ENCODE measurements at regions not wholly inside any gene's neighbourhood (a gene's known extent, or its start where the extent isn't known, plus 50 kb on each side); places are given as distances from the start of the nearest gene placed in this dataset.
"Not testable (repeated sequence)": the region's sequence is repeated elsewhere in the genome, so short reads cannot be mapped to it uniquely, and the experiment has no call there.

DNA sequence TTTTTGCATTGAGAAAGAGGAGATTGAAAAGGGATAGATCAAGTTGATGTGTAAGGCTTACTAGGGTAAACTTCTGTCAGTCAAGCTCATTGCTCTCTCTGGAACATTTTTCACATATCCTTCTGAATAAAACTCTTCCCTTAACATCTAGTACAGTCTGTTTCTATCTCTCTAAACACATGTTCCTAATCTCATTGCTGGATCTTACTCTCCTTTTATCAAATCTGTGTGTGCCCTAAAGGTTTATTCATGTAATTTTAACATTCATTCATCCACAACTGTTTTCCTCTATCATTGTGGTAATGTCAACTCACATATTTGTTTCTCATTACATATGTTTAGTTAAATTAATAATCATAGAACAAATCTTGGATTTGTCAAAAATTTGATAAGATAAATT is 277.9 kb upstream of the GULP1 start:
- DNase-seq (ENCODE audit: low read depth, low spot score), result no peak
- H3K4me3 ChIP-seq (ENCODE audit: low read length), result no peak overlapping the region

DNA sequence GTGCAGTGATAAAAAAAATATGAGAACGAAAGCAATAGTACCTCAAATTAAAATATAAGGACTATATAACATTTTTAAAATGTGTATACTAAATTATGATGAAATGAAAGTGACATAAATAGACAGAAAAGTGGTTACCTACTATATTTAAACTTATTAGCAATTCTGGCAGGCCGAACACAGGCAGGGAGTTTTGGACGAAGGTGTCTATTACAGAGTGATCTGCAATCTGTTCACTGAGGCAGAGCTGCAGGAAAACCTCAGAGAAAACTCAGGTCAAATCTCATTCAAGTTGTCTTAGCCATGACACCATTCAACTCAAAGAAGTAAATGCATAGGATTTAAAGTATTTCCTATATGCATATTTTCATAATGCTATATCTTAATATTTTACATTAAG is 274.8 kb upstream of the GULP1 start:
- no peak overlapping the region for H3K4me3 ChIP-seq (ENCODE audit: low read length)
- no peak for DNase-seq (ENCODE audit: low read depth, low spot score)

DNA sequence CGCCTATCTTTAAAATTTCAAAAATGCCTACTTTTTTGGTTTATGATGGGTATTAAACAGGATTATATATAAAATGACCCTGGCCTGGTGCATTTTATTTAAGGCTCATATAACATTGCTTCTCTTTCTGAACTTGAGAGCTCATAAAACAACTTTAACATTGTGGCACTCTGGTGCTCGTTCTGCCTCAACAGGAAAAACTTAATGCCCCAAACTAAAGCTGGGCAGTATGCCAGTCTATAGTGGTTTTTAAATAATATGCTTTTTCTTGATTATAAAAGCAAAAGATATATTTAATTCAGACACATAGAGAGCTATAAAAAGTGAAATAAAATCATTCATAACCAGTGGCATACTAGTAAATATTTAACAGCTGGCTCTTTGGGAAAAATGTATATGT is 269.3 kb upstream of the GULP1 start:
- DNase-seq (ENCODE audit: low read depth, low spot score), result no peak
- no peak overlapping the region for H3K4me3 ChIP-seq (ENCODE audit: low read length)

DNA sequence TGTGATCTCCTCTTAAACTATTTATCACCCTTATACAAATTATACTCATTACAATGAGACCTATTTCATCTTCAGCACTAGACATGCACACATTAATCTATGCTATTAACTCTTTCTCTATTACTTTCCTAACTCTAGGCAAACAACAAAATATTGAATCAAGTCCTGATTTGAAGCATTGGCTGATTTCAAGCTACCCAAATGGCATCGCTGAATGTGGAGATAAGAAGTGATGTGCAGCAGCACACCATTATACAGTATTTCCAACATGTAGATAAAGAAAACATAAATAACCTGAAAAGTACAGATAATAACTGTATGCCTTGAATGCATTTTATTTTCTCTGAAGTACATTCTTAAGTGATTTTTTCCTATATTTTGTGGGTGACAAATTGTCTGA is 268.6 kb upstream of the GULP1 start:
- H3K4me3 ChIP-seq (ENCODE audit: low read length), result no peak overlapping the region
- DNase-seq (ENCODE audit: low read depth, low spot score), result no peak

DNA sequence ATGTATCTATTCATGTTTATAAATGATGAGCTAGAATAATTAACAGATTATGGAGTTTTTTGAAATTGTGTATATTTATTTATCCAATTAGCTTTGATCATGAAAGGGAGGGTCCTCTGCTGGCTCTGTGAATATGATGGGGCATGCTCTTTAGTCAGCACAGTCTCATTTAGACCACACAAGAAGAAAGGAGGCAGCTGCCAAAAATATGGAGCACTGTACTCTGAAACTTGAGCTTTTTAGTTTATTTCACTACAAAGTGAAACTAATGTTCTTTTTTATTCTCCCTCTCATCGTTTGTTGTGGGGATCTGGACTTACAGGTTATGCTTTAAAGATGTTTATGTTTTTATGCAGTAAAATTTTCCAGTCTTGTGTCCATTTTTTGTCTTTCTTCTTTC is 266.9 kb upstream of the GULP1 start:
- no peak for DNase-seq (ENCODE audit: low read depth, low spot score)

DNA sequence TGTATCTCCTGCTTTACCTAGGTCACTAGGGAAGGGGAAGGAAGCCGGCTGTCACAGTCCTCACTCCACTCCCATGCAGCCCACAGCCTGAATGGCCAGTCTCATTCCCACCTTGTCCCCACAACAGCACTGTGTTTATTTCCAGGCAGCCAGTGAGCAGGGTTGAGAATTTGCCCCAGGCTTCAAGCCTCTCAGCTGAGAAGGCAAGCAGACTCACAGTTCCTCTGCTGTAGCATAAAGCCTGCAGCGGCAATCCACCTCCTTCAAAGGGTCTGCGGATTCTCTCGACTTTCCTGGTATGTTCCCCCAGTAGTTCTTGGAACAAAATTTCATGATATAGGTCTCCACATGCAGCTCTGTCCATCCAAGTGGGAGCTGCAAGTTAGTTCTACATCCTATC is 262.9 kb upstream of the GULP1 start:
- H3K4me3 ChIP-seq (ENCODE audit: low read length), result no peak overlapping the region
- no peak for DNase-seq (ENCODE audit: low read depth, low spot score)

More for the DNA sequence above, 266.9 kb upstream of the GULP1 start:
- H3K4me3 ChIP-seq (ENCODE audit: low read length), result no peak overlapping the region

DNA sequence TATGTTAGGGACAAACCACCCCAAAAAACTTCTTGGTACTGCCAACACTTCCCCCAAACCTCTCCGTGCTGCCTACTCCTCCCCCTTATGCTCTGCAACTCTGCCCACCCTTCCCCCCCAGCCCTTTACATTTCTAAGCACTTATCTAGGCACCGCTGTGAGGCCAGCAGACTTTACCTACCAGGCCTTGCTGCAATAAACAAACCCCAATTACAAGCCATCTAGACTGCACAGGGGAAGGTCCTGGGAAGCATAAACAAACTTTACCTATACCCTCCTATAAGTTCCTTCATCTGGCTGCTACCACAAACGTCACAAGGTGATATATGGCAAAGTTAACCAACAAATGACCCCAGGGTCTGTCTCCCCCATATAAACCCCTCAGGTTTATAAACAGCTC is 259.4 kb upstream of the GULP1 start:
- H3K4me3 ChIP-seq (ENCODE audit: low read length), result no peak overlapping the region
- no peak for DNase-seq (ENCODE audit: low read depth, low spot score)

DNA sequence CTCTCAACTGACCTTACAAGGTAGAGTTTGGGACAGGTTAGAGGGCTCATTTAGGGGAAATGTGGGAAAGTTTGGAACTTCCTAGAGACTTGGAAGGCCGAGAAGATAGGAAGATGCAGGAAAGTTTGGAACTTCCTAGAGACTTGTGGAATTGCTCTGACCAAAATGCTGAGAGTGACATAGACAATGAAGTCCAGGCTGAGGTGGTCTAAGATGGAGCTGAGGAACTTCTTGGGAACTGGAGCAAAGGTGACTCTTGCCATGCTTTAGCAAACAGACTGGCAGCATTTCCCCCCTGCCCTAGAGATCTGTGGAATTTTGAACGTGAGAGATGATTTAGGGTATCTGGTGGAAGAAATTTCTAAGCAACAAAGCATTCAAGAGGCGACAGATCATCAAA is 258.9 kb upstream of the GULP1 start:
- DNase-seq (ENCODE audit: low read depth, low spot score), result no peak
- no peak overlapping the region for H3K4me3 ChIP-seq (ENCODE audit: low read length)

DNA sequence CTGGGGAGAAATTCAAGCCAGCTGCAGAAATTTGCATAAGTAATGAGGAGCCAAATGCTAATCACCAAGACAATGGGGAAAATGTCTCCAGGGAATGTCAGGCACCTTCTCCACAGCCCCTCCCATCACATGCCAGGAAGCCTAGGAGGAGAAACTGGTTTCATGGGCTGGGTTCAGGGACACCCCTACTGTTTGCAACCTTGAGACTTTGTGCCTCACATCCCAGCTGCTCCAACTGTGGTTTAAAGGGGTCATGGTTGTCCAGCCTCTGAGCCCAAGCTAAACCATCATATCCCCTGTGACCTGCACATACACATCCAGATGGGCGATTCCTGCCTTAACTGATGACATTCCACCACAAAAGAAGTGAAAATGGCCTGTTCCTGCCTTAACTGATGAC is 258.4 kb upstream of the GULP1 start:
- not testable (repeated sequence) for H3K4me3 ChIP-seq (ENCODE audit: low read length); DNase-seq (ENCODE audit: low read depth, low spot score)

DNA sequence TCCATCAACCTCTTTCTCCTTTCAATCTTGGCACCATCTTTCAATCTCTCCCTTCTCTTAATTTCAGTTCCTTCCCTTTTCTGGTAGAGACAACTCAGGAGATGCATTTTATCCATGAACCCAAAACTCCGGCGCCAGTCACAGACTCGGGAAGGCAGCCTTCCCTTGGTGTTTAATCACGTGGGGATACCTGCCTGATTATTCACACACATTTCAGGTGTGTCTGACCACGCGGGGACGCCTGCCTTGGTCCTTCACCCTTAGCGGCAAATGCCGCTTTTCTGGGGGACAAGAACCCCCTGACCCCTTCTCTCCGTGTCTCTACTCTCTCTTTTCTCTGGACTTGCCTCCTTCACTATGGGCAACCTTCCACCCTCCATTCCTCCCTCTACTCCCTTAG is 257.6 kb upstream of the GULP1 start:
- not testable (repeated sequence) for H3K4me3 ChIP-seq (ENCODE audit: low read length); DNase-seq (ENCODE audit: low read depth, low spot score)

DNA sequence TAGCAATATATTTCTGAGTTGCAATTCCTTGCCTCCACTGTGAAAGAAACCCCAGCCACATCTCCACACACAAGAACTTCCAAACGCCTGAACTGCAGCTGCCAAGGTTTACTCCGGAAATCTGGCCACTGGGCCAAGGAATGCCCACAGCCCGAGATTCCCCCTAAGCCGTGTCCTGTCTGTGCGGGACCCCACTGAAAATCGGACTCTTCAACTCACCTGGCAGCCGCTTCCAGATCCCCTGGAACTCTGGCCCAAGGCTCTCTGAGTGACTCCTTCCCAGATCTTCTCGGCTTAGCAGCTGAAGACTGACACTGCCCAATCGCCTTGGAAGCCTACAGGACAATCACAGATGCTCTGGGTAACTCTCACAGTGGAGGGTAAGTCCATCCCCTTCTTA is 256.3 kb upstream of the GULP1 start:
- not testable (repeated sequence) for H3K4me3 ChIP-seq (ENCODE audit: low read length)

DNA sequence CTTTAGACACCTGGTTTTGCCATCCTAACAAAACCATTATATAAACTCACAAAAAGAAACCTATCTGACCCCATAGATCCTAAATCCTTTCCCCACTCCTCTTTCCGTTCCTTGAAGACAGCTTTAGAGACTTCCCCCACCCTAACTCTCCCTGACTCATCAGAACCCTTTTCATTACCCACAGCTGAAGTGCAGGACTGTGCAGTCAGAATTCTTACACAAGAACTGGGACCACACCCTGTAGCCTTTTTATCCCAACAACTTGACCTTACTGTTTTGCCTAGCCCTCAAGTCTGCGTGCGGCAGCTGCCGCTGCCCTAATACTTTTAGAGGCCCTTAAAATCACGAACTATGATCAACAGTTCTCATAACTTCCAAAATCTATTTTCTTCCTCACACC is 254.9 kb upstream of the GULP1 start:
- not testable (repeated sequence) for DNase-seq (ENCODE audit: low read depth, low spot score); H3K4me3 ChIP-seq (ENCODE audit: low read length)

More for the DNA sequence above, 256.3 kb upstream of the GULP1 start:
- DNase-seq (ENCODE audit: low read depth, low spot score), result not testable (repeated sequence)

DNA sequence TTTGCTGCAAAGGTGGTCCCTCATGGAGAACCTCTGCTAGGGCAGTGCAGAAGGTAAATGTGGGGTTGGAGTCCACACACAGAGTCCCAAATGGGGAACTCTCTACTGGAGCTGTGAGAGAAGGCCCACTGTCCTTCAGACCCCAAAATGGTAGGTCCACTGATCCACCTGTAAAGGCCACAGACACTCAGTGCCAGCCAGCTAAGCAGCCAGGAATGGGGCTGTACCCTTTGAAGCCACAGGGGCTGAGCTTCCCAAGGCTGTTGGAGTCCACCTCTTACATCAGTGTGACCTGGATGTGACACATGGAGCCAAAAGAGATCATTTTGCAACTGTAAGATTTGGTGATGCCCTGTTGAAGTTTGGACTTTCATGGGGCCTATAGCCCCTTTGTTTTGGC is 252.4 kb upstream of the GULP1 start:
- H3K4me3 ChIP-seq (ENCODE audit: low read length), result no peak overlapping the region
- no peak for DNase-seq (ENCODE audit: low read depth, low spot score)

DNA sequence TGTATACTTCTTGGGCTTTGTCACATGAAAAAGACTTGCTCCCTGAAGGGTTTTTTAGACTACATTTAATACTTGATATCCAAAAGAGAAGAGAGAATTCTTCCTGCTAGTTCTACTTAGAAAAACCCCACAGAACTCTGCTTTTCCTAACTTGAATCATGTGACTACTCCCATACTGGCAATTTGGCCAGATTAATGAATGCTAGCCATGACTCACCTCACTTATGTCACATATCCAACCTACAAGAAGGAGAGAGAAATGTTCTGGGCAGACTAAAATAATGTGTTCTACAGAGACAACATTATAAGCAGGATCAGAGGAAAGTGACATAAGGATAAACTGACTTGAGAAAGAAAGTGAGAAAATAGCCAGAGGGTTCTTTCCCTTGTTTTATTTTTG is 249.3 kb upstream of the GULP1 start:
- DNase-seq (ENCODE audit: low read depth, low spot score), result no peak

DNA sequence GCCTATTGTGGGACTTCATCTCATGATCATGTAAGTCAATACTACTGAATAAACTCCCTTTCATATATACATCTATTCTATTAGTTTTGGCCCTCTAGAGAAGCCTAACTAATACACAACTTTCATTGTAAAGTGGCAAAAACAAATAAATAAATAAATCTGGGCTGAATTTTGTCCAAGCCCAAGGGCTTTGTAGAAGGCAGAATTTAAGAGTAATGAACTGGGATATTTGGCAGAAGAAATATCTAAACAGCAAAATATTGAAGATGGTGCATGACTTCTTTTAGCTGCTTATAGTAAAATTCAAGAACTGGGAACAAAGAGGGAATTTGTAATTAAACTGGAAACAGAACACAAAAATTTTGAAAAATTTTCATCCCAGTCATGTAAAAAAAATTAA is 246.7 kb upstream of the GULP1 start:
- DNase-seq (ENCODE audit: low read depth, low spot score), result no peak
- no peak overlapping the region for H3K4me3 ChIP-seq (ENCODE audit: low read length)

More for the DNA sequence above, 249.3 kb upstream of the GULP1 start:
- no peak overlapping the region for H3K4me3 ChIP-seq (ENCODE audit: low read length)

DNA sequence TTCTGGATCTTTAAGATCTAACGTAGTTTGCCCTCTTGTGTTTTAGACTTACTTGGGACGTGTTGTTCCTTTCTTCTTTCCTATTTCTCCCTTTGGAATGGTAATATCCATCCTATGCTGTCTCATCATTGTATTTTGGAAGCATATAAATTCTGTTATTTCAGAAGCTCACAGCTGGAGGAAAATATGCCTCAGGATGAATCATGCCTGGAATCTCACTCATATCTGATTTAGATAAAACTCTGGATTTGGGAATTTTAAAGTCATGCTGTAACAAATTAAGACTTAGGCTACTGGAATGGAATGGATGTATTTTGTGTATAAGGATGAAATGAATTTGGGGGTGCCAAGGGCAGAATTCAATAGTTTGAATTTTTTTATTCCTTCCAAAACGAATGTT is 245.2 kb upstream of the GULP1 start:
- no peak for DNase-seq (ENCODE audit: low read depth, low spot score)
- no peak overlapping the region for H3K4me3 ChIP-seq (ENCODE audit: low read length)

DNA sequence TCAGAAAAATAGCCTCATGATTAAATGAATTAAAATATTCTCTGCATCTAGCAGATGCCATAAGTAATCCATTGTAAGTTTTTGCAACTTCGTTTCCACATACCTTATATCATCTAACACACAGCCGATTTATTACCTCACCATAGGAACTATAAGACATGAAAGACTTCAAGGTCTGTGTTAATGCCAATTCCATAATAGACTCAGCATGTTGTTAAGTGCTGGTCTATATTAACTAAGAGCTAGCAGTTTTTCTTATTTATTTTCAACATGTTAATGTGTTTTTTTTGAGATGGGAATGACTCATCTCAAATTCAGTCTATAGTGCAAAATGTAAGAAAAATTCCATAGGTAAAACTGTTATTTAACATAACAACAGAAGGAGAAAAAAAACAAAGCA is 243.9 kb upstream of the GULP1 start:
- DNase-seq (ENCODE audit: low read depth, low spot score), result no peak
- no peak overlapping the region for H3K4me3 ChIP-seq (ENCODE audit: low read length)

DNA sequence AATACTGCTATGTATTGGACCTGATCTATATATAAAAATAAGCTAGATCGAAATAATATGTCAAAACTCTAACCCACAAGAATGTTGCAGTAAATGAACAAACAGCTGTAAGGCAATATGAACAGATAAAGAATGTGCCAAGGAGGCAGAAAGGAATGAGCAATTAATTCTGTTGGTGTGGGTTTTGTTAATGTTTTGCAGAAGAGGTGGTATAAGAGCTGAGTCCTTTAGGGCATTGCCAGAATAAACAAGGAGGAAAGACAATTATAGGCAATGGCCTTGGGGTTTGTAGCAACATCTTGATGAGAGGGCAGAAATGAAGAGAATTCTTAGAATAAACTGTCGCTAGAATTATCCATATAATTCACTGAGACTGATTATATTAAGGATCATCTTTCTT is 240.9 kb upstream of the GULP1 start:
- no peak overlapping the region for H3K4me3 ChIP-seq (ENCODE audit: low read length)
- DNase-seq (ENCODE audit: low read depth, low spot score), result no peak

DNA sequence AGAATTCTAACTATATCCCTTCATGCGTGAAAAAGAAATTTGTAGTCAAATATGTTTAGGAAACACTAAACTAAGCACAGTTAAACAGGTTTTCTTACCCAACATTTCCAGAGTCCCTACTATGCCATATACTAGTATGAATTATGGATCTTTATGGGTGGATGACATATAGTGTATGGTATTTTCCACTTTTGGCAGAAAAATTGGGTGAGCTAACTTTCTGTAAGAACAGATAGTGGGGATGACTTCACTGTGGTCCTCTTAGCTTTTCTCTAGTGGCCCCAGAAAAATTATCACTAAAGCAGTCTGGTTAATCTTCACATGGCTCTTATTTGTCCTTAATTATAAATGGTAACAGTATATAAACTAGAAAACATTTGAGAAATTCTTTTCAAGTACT is 240.0 kb upstream of the GULP1 start:
- no peak overlapping the region for H3K4me3 ChIP-seq (ENCODE audit: low read length)
- DNase-seq (ENCODE audit: low read depth, low spot score), result no peak

DNA sequence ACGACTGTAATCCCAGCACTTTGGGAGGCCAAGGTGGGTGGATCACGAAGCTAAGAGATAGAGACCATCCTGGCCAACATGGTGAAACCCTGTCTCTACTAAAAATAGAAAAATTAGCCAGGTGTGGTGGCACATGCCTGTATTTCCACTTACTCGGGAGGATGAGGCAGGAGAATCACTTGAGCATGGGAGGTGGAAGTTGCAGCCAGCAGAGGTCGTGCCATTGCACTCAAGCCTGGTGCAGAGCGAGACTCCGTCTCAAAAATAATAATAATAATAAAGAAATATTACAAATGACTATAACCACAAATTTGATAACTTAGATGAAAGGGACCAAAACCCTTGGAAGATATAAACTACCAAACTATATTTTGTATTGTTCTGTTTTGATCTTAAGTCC is 226.3 kb upstream of the GULP1 start:
- DNase-seq (ENCODE audit: low read depth, low spot score), result no peak
- no peak overlapping the region for H3K4me3 ChIP-seq (ENCODE audit: low read length)

DNA sequence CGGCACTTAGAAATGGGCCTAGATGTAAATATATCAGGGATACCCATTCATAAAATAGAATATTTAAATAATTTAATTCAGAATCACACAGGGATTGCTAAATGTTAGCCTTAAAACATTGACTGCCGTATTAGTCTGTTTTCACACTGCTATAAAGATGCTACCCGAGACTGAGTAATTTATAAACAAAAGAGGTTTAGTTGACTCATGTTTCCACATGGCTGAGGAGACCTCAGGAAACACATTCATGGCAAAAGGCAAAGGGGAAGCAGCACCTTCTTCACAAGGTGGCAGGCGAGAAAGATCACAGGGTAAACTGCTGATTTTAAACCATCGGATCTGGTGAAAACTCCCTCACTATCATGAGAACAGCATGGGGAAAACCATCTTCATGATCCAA is 223.6 kb upstream of the GULP1 start:
- H3K4me3 ChIP-seq (ENCODE audit: low read length), result no peak overlapping the region
- no peak for DNase-seq (ENCODE audit: low read depth, low spot score)
